ENCODE measurements at regions not wholly inside any gene's neighbourhood (a gene's known extent, or its start where the extent isn't known, plus 50 kb on each side); places are given as distances from the start of the nearest gene placed in this dataset.

- TF ChIP-seq POLR2AphosphoS5 (IDR thresholded peaks at IDR 0.05; ENCODE audit: borderline replicate concordance, low read depth, low read length) (no peak), FOXP2 (optimal IDR thresholded peaks at IDR 0.05; ENCODE audit: control extremely low read depth, extremely low read length, insufficient read depth) (no peak), EZH2 (IDR thresholded peaks at IDR 0.05) (no peak)
- peak overlapping the region; percentile 63; the same call in 1 of the 2 replicates for H3K27ac ChIP-seq
- H3K9ac ChIP-seq (ENCODE audit: insufficient read length), result no peak overlapping the region
- no peak for DNase-seq (ENCODE audit: low read depth, low spot score)
- H3K4me3 ChIP-seq, result no peak overlapping the region
- no peaks in the 10 kb centered on the region for H3K36me3 ChIP-seq (ENCODE audit: insufficient read depth, low read length)
- no peaks in the 10 kb centered on the region for H3K9me3 ChIP-seq (ENCODE audit: low read depth, low read length)
Observed at GRCh38 chr5:165328846-165329245, 1823.4 kb downstream of the MAT2B start.

DNA sequence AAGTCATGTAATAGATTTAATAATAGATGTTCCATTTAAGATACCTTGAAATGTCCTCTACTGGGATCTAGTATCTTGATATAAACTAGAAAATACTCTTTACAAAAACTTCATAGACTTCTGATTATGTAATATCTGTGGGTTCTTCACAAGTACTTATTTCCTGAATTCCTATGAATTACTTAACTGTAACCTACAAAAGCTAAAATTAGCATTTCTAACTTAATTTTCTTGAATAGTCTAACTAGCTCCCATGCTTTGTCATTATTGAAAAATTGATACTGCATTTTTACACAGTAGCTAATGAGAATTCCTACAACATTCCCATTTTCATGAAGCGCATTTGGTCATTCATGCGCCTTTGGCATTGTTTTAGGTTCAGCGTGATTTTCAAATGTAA, 1828.2 kb downstream of the MAT2B start:
- Histone ChIP-seq H3K36me3 (ENCODE audit: insufficient read depth, low read length) (no peaks in the 10 kb centered on the region), H3K9ac (ENCODE audit: insufficient read length) (no peak overlapping the region), H3K4me3 (peak overlapping the region; percentile 65), H3K9me3 (ENCODE audit: low read depth, low read length) (no peaks in the 10 kb centered on the region), H3K27ac (peak overlapping the region; percentile 80)
- TF ChIP-seq FOXP2 (optimal IDR thresholded peaks at IDR 0.05; ENCODE audit: control extremely low read depth, extremely low read length, insufficient read depth), result no peak
- peak; percentile 53 for DNase-seq (ENCODE audit: low read depth, low spot score)

DNA sequence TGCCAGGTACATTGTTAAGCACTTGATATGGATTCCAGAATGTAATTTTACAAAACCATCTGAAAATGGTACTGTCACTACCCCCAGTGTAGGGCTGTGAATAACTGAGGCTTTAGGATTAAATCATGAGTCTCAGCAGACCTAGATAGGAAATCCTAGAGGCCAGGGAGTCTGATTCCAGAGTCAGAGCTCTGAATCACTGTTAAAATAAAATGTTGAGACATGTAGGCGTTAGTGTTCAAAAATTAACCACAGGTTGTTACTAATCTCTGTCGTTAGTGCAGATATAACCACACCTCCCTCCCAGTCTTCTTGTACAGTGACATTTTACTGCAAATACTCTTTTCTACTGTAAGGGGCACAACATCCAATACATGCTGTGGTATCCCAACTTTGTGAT, 1828.8 kb downstream of the MAT2B start:
- TF ChIP-seq EZH2 (IDR thresholded peaks at IDR 0.05) (no peak), POLR2AphosphoS5 (IDR thresholded peaks at IDR 0.05; ENCODE audit: borderline replicate concordance, low read depth, low read length) (no peak), FOXP2 (optimal IDR thresholded peaks at IDR 0.05; ENCODE audit: control extremely low read depth, extremely low read length, insufficient read depth) (no peak)
- H3K9ac ChIP-seq (ENCODE audit: insufficient read length), result no peak overlapping the region
- H3K27ac ChIP-seq, result peak overlapping the region; percentile 80
- H3K9me3 ChIP-seq (ENCODE audit: low read depth, low read length), result no peaks in the 10 kb centered on the region
- no peak for DNase-seq (ENCODE audit: low read depth, low spot score)
- H3K4me3 ChIP-seq, result peak overlapping the region; percentile 65
- no peaks in the 10 kb centered on the region for H3K36me3 ChIP-seq (ENCODE audit: insufficient read depth, low read length)

DNA sequence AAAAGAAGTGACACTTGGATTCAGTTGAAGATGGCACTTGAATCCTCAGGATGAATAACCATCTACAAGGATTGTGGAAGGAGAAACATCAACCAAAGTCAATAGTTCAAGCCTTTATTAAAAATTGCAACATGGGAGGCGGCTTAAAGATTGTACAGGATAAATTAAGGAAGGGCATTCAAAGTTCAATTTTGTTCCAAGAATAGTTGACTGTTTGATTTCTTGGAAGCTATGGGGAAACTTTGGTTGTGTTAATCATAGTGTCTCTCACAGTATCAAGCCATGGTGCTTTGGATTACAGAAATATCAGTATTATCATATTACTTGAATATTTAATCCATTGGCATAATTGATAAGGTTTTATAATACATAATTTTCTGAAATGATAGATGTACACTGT, 1844.3 kb downstream of the MAT2B start:
- DNase-seq (ENCODE audit: low read depth, low spot score), result no peak
- no peaks in the 10 kb centered on the region for H3K36me3 ChIP-seq (ENCODE audit: insufficient read depth, low read length)
- TF ChIP-seq EZH2 (IDR thresholded peaks at IDR 0.05), result no peak
- no peak for TF ChIP-seq FOXP2 (optimal IDR thresholded peaks at IDR 0.05; ENCODE audit: control extremely low read depth, extremely low read length, insufficient read depth)
- TF ChIP-seq POLR2AphosphoS5 (IDR thresholded peaks at IDR 0.05; ENCODE audit: borderline replicate concordance, low read depth, low read length), result no peak
- no peak overlapping the region for H3K9ac ChIP-seq (ENCODE audit: insufficient read length)
- no peak overlapping the region for H3K4me3 ChIP-seq
- H3K9me3 ChIP-seq (ENCODE audit: low read depth, low read length), result no peaks in the 10 kb centered on the region
- H3K27ac ChIP-seq, result no peak overlapping the region

- no peak overlapping the region for H3K4me3 ChIP-seq
- no peak overlapping the region for H3K9ac ChIP-seq (ENCODE audit: insufficient read length)
- TF ChIP-seq EZH2 (IDR thresholded peaks at IDR 0.05), result no peak
- TF ChIP-seq POLR2AphosphoS5 (IDR thresholded peaks at IDR 0.05; ENCODE audit: borderline replicate concordance, low read depth, low read length), result no peak
- TF ChIP-seq FOXP2 (optimal IDR thresholded peaks at IDR 0.05; ENCODE audit: control extremely low read depth, extremely low read length, insufficient read depth), result no peak
- DNase-seq (ENCODE audit: low read depth, low spot score), result no peak
- no peak overlapping the region for H3K27ac ChIP-seq
- H3K9me3 ChIP-seq (ENCODE audit: low read depth, low read length), result no peaks in the 10 kb centered on the region
- no peaks in the 10 kb centered on the region for H3K36me3 ChIP-seq (ENCODE audit: insufficient read depth, low read length)
Observed at GRCh38 chr5:165351342-165351741, 1845.9 kb downstream of the MAT2B start.

DNA sequence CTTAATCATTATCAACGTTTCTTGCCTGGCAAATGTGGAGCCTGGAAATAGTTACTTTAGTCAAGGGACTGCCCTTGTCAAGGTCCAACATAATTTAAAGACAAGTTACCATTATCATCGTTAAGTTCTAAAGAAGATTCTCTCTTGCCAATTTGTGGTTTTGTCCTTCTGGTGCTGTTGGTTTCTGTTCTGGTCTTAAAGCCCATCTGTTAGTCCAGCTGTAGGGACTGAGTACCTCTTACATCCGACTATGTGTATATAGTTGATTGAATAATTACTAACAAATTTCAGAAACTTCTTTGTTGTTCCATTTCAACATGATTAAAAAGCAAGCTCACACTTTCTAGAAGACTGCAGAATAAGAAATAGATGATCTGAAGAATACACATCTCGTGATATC, 1854.9 kb downstream of the MAT2B start:
- Histone ChIP-seq H3K4me3 (no peak overlapping the region), H3K36me3 (ENCODE audit: insufficient read depth, low read length) (no peaks in the 10 kb centered on the region), H3K27ac (no peak overlapping the region), H3K9me3 (ENCODE audit: low read depth, low read length) (no peaks in the 10 kb centered on the region), H3K9ac (ENCODE audit: insufficient read length) (no peak overlapping the region)
- TF ChIP-seq EZH2 (IDR thresholded peaks at IDR 0.05), result no peak
- no peak for TF ChIP-seq POLR2AphosphoS5 (IDR thresholded peaks at IDR 0.05; ENCODE audit: borderline replicate concordance, low read depth, low read length)
- TF ChIP-seq FOXP2 (optimal IDR thresholded peaks at IDR 0.05; ENCODE audit: control extremely low read depth, extremely low read length, insufficient read depth), result no peak
- no peak for DNase-seq (ENCODE audit: low read depth, low spot score)

GRCh38 chr5:165360784-165361542, 1855.5 kb downstream of the MAT2B start:
- no peaks in the 10 kb centered on the region for H3K36me3 ChIP-seq (ENCODE audit: insufficient read depth, low read length)
- no peaks in the 10 kb centered on the region for H3K9me3 ChIP-seq (ENCODE audit: low read depth, low read length)
- no peak overlapping the region for H3K27ac ChIP-seq
- TF ChIP-seq FOXP2 (optimal IDR thresholded peaks at IDR 0.05; ENCODE audit: control extremely low read depth, extremely low read length, insufficient read depth) (no peak), EZH2 (IDR thresholded peaks at IDR 0.05) (no peak), POLR2AphosphoS5 (IDR thresholded peaks at IDR 0.05; ENCODE audit: borderline replicate concordance, low read depth, low read length) (no peak)
- no peak for DNase-seq (ENCODE audit: low read depth, low spot score)
- no peak overlapping the region for H3K9ac ChIP-seq (ENCODE audit: insufficient read length)
- H3K4me3 ChIP-seq, result no peak overlapping the region

DNA sequence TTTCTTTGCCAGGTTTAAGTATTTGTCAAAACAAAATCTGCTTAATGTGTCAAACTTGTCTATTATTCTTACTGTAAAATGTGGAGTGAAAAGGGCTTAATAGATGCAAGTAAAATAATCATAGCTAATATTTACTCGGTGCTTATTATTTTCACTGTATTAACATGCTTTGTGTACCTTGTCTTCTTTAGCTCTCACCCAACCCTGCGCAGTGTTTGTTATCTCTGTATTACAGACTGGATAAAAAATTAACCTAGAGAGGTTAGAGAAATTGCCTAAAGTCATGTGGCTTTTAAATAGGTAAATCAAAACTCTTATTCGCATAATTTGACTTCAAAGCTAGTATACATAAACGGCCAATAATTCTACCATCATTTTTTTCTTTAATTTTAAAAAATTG, 1864.8 kb downstream of the MAT2B start:
- Histone ChIP-seq H3K9me3 (ENCODE audit: low read depth, low read length) (no peaks in the 10 kb centered on the region), H3K36me3 (ENCODE audit: insufficient read depth, low read length) (no peaks in the 10 kb centered on the region), H3K4me3 (no peak overlapping the region), H3K9ac (ENCODE audit: insufficient read length) (no peak overlapping the region), H3K27ac (no peak overlapping the region)
- no peak for DNase-seq (ENCODE audit: low read depth, low spot score)
- no peak for TF ChIP-seq EZH2 (IDR thresholded peaks at IDR 0.05)
- no peak for TF ChIP-seq POLR2AphosphoS5 (IDR thresholded peaks at IDR 0.05; ENCODE audit: borderline replicate concordance, low read depth, low read length)
- no peak for TF ChIP-seq FOXP2 (optimal IDR thresholded peaks at IDR 0.05; ENCODE audit: control extremely low read depth, extremely low read length, insufficient read depth)

DNA sequence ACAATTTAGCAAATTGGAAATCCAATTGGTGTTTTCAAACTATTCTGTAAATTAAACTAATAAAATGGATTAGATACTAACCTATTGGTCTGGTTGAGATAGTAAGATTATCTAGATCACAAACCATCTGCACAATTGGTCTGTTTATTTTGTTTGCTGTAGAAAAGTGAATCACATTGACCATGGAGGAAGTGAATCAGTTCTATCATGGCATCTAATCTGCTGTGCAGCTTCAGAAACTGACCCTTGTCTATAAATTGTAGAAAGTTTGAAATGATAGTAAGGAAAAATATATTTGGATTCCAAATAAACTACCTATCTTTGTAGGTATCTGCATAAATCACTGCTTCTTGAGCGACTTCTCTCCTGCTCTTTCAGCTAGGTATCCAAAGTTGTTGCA, 1865.4 kb downstream of the MAT2B start:
- Histone ChIP-seq H3K9ac (ENCODE audit: insufficient read length) (no peak overlapping the region), H3K36me3 (ENCODE audit: insufficient read depth, low read length) (no peaks in the 10 kb centered on the region), H3K27ac (no peak overlapping the region), H3K4me3 (no peak overlapping the region), H3K9me3 (ENCODE audit: low read depth, low read length) (no peaks in the 10 kb centered on the region)
- no peak for DNase-seq (ENCODE audit: low read depth, low spot score)
- TF ChIP-seq FOXP2 (optimal IDR thresholded peaks at IDR 0.05; ENCODE audit: control extremely low read depth, extremely low read length, insufficient read depth), result no peak
- TF ChIP-seq POLR2AphosphoS5 (IDR thresholded peaks at IDR 0.05; ENCODE audit: borderline replicate concordance, low read depth, low read length), result no peak
- TF ChIP-seq EZH2 (IDR thresholded peaks at IDR 0.05), result no peak
